Astrocyte of the spinal cord (primary cell): ENCODE measurements at regions not wholly inside any gene's neighbourhood (a gene's known extent, or its start where the extent isn't known, plus 50 kb on each side); places are given as distances from the start of the nearest gene placed in this dataset.
"Not testable (repeated sequence)": the region's sequence is repeated elsewhere in the genome, so short reads cannot be mapped to it uniquely, and the experiment has no call there.

ENCODE experiments used
- DNase-seq: peaks from one replicate; pipeline ENCODE4 v3.0.0; 2011; ENCODE audit warnings: low read depth, low spot score
- H3K4me3 ChIP-seq: 2 replicates; pipeline ENCODE4 v1.5.1; 2011; ENCODE audit warnings: low read depth, mild to moderate bottlenecking, low read length, moderate library complexity
- in situ Hi-C: cut with HindIII; loops from 2 replicates; pipeline ENCODE4 v1.10.0; 2017; ENCODE audit warnings: low sequenced_read_pairs
- TF ChIP-seq, protein P1 (sequence below): IDR thresholded peaks from 2 replicates; pipeline ENCODE4 v1.5.1; 2012; ENCODE audit warnings: low read depth, mild to moderate bottlenecking, low read length, inconsistent platforms

DNA sequence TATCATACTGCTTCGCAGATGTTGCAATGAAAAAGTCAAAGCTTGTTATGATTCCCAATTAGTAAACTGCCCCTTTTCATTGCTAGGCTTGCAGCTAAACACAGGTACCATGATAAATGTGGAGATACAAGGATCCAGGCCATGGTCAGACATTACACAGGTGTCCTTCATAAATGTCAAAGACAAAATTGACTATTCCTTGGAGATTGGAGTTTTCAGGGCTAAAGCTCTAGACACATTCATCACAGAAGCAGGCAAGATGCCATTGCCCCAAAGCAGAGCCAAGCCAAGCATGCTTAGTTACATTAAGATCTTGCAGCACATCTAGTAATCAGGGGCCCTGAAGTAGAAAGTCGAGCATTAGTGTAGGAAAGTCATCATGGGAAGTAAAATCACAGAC lies 111.3 kb upstream of the INTU start:
- no peak for DNase-seq
- TF ChIP-seq, protein P1, sequence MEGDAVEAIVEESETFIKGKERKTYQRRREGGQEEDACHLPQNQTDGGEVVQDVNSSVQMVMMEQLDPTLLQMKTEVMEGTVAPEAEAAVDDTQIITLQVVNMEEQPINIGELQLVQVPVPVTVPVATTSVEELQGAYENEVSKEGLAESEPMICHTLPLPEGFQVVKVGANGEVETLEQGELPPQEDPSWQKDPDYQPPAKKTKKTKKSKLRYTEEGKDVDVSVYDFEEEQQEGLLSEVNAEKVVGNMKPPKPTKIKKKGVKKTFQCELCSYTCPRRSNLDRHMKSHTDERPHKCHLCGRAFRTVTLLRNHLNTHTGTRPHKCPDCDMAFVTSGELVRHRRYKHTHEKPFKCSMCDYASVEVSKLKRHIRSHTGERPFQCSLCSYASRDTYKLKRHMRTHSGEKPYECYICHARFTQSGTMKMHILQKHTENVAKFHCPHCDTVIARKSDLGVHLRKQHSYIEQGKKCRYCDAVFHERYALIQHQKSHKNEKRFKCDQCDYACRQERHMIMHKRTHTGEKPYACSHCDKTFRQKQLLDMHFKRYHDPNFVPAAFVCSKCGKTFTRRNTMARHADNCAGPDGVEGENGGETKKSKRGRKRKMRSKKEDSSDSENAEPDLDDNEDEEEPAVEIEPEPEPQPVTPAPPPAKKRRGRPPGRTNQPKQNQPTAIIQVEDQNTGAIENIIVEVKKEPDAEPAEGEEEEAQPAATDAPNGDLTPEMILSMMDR: no peak
- in situ Hi-C loops: no loop called here
- no peak overlapping the region for H3K4me3 ChIP-seq

DNA sequence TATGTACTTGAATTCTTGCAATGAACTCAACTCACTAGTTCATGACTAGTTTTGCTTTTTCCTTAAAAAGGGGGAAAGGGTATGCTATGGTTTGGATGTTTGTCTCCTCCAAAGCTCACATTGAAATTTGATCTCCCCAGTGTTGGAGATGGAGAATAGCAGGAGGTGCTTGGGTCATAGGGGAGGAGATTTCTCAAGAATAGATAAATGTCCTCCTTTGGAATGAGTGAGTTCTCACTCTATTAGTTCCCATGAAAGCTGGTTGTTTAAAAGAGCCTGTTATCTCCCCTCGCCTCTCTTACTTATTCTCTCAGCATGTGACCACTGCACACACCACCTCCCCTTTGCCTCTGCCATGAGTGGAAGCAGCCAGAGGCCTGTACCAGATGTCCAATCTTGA lies 109.4 kb upstream of the INTU start:
- TF ChIP-seq, protein P1: no peak
- DNase-seq: no peak
- in situ Hi-C loops: no loop called here
- no peak overlapping the region for H3K4me3 ChIP-seq

DNA sequence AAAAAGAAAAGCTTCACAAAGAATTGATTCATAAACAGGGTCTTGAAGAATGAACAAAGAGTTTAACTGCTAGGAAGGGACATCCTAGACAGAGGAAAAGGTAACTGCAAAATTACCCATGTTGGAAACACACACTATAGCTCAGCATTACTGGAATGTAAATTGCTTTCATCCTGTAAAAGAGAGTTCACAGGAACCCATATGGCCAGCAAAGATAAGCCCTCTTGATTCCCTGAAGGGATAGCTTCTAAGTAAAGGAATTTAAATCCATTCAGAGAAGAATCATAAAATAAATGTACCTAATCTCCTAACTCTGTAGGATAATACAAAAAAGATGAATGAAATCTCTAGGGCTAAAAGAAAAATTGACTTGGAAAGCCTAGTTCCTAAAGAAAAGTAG lies 107.1 kb upstream of the INTU start:
- in situ Hi-C loops: no loop called here
- DNase-seq: no peak
- TF ChIP-seq, protein P1: no peak
- no peak overlapping the region for H3K4me3 ChIP-seq

DNA sequence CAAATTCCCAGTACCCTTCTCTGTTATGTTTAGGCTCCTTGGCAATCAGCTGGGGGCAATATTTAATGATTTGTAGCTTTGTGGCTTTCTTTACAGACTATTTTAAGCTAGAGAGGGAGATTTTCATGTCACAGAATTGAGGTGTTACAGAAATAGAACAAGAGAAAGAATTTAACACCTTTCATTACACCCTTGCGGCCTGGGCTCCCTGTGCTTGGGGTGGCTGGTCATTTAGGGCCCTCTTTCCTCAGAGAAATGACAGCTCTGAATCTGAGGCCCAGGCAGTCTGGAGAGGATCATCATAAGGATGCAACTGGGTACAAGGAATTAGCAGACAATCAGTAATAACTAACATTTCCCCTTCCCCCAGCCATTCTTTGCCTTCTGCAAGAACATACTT lies 104.5 kb upstream of the INTU start:
- no peak for DNase-seq
- H3K4me3 ChIP-seq: no peak overlapping the region
- in situ Hi-C loops: no loop called here
- TF ChIP-seq, protein P1: no peak

DNA sequence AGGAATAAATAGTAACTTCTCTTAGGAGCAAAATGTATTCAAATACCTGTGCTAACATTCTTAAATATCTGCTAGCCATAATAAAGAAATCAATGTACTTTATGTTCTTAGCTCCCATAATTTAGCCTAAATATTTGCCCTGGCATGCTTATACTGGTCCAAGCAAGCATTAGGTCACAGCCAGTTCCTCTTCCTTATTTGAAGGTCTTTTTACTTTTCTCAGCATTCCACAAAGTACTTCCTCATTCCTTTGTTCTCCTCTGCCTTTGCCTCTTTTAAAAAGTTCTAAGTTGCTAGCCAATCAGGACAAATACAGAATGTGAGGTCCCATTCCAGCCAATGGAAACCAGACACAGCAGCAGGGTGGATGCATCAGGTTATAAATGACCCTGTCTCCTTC lies 102.9 kb upstream of the INTU start:
- H3K4me3 ChIP-seq, in situ Hi-C loops, DNase-seq: not testable (repeated sequence)

DNA sequence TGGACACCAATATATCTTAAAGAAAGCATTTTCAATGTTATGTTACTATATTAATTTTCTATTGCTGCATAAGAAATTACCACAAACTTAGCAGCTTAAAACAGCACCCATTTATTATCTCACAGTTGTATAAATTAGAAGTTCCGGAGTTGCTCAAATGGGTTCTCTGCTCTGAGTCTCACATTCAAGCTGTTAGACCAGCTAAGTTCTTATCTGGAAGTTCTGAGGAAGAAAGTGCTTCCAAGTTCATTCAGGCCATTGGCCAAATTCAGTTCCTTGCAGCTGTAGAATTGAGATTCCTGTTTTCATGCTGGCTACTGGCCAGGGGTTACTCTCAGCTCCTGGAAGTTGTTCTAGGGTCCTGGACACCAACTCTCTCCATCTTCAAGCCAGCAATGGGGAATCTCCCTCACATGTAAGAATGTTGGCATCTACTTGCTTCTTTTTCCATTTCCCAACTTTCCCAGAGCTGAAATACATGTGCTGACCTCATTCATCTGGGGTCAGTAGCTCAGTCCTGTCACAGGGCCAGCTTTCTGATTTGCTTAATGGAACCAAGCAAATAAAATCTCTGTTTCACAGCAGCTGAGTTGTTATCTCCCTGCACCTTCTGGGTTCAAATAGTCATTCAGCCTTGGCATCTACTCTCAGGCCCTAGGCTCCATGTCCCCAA lies 99.6 kb upstream of the INTU start:
- in situ Hi-C loops: no loop called here
- H3K4me3 ChIP-seq: no peak overlapping the region
- no peak for DNase-seq
- TF ChIP-seq, protein P1: no peak

DNA sequence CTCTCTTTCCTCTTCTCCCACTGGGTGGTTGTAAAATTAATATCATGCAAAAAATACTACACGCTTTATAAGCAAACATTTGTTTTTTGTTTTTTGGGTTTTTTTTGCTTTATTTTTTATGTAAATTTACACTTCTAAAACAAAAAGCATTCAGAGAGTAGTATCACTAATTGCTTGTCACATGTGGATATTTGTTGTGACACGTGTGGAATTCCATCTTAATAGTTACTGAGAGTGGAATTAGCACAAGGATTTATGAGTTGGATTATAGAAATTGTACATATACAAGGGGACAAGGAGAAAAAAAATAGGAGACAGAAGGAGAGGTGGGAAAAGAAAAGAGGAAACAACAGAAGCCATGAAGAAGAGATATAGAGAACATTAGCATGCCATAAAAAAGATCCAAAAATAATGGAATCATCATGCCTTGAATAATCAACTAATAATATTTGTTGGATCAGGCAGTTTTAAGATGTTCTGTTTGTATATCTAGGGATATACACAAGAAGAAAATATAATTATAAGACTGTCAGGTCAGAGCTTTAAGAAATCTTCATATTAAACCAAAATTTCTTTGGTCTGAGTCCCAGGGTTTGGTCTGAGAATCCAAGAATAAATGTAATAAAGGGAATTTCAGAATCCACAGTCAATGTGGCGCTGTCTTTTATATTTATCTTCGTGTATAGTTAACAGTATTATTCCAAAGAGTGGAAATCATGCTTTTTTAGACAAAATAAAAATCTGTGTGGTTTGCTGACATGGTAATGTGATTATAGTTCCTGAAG lies 98.5 kb upstream of the INTU start:
- in situ Hi-C loops: no loop called here
- no peak for DNase-seq
- TF ChIP-seq, protein P1: no peak
- no peak overlapping the region for H3K4me3 ChIP-seq
